B cell (primary cell): ENCODE measurements at regions not wholly inside any gene's neighbourhood (a gene's known extent, or its start where the extent isn't known, plus 50 kb on each side); places are given as distances from the start of the nearest gene placed in this dataset.

Source experiments
- ATAC-seq: fragments of 200-7000 bp; cut with Tn5 transposase; one replicate; pipeline ENCODE4 v1.10.0; 2021; ENCODE audit warnings: low read depth, mild to moderate bottlenecking, moderate number of reproducible peaks, moderate library complexity
- CTCF ChIA-PET: fragments of 350-600 bp; sonication (Branson Sonifier 250); formaldehyde crosslinking; loops from one replicate; lab custom pipeline; 2021; ENCODE audit warnings: antibody characterized with exemption, inconsistent platforms; lab: Charles Lee
- POLR2A ChIA-PET: fragments of 350-600 bp; sonication (Branson Sonifier 250); formaldehyde crosslinking; loops from one replicate; lab custom pipeline; 2021; ENCODE audit warnings: antibody characterized with exemption; lab: Charles Lee
- DNase-seq: peaks from one replicate; pipeline ENCODE4 v3.0.0; 2013
- H2AFZ ChIP-seq: 2 replicates; pipeline ENCODE4 v1.6.1; 2012; ENCODE audit warnings: mild to moderate bottlenecking, low read depth, low read length; ENCODE audit not compliant: insufficient read depth, poor library complexity, severe bottlenecking
- H3K27ac ChIP-seq, 2 donors: 1 replicate in 1 of 2; 2 replicates in 1 of 2; pipeline ENCODE4 v1.5.1; 2012 to 2013; ENCODE audit warnings: low read length in 2 of 2, mild to moderate bottlenecking in 2 of 2, moderate library complexity in 1 of 2
- H3K27me3 ChIP-seq, 4 experiments: fragments of 200-600 bp in 1 of 4; sonication (generic) in 1 of 4; replicated peaks in 1 of 4; 1 replicate in 2 of 4; 2 replicates in 2 of 4; pipeline versions ENCODE4 v1.6.1 to v1.7.0; 2013 to 2016; ENCODE audit warnings: low read length in 3 of 4, mild to moderate bottlenecking in 2 of 4, mixed read lengths in 1 of 4, moderate library complexity in 1 of 4; ENCODE audit not compliant: insufficient read depth in 4 of 4, control insufficient read depth in 3 of 4; ENCODE audit errors: control extremely low read depth in 1 of 4
- H3K36me3 ChIP-seq, 2 experiments: replicated peaks in 1 of 2; 1 replicate in 1 of 2; 2 replicates in 1 of 2; pipeline versions ENCODE4 v1.6.1 to v1.7.1; 2013; ENCODE audit warnings: low read length in 1 of 2; ENCODE audit not compliant: insufficient read depth in 2 of 2, control insufficient read depth in 1 of 2; ENCODE audit errors: control extremely low read depth in 1 of 2, extremely low read depth in 1 of 2
- H3K4me1 ChIP-seq, 2 donors: fragments of 200-600 bp in 1 of 2; sonication (generic) in 1 of 2; 1 replicate in 1 of 2; 2 replicates in 1 of 2; pipeline versions ENCODE4 v1.5.1 to v1.6.1; 2013 to 2017; ENCODE audit warnings: low read length in 2 of 2; ENCODE audit not compliant: control insufficient read depth in 2 of 2, insufficient read depth in 2 of 2
- H3K4me2 ChIP-seq: replicated peaks from 2 replicates; pipeline ENCODE3; 2012; ENCODE audit warnings: mild to moderate bottlenecking, low read depth, low read length; ENCODE audit not compliant: poor library complexity, severe bottlenecking
- H3K4me3 ChIP-seq, 5 experiments: fragments of 200-600 bp in 1 of 5; sonication (generic) in 1 of 5; 1 replicate in 3 of 5; 2 replicates in 2 of 5; pipeline versions ENCODE4 v1.5.1 to v1.7.0; 2011 to 2016; ENCODE audit warnings: low read length in 4 of 5, mild to moderate bottlenecking in 4 of 5, low read depth in 2 of 5, control low read depth in 1 of 5, moderate library complexity in 1 of 5; ENCODE audit not compliant: insufficient read depth in 1 of 5; ENCODE audit errors: control extremely low read depth in 1 of 5, extremely low read depth in 1 of 5
- H3K79me2 ChIP-seq: fragments of 200-600 bp; sonication (generic); one replicate; pipeline ENCODE4 v1.6.0; 2016; ENCODE audit warnings: low read length; ENCODE audit not compliant: control insufficient read depth, insufficient read depth
- H3K9ac ChIP-seq: fragments of 200-600 bp; sonication (generic); 2 replicates; pipeline ENCODE4 v1.6.1; 2017; ENCODE audit warnings: mild to moderate bottlenecking, low read length, moderate library complexity
- H3K9me3 ChIP-seq, 3 donors: one replicate each; pipeline versions ENCODE4 v1.6.1 to v1.7.1; 2013; ENCODE audit warnings: low read length in 2 of 3; ENCODE audit not compliant: control insufficient read depth in 2 of 3, insufficient read depth in 1 of 3; ENCODE audit errors: control extremely low read depth in 1 of 3
- H4K20me1 ChIP-seq: 2 replicates; pipeline ENCODE4 v1.6.0; 2012; ENCODE audit warnings: mild to moderate bottlenecking, low read length; ENCODE audit not compliant: insufficient read depth, control insufficient read depth, poor library complexity, severe bottlenecking
- H3K27ac Mint-ChIP-seq: one replicate; pipeline ENCODE4 v1.8.0; 2021; ENCODE audit warnings: mixed read lengths
- H3K27me3 Mint-ChIP-seq: one replicate; pipeline ENCODE4 v1.8.0; 2021; ENCODE audit warnings: mixed read lengths
- H3K4me1 Mint-ChIP-seq: one replicate; pipeline ENCODE4 v1.8.0; 2021; ENCODE audit warnings: mixed read lengths
- H3K4me3 Mint-ChIP-seq: one replicate; pipeline ENCODE4 v1.8.0; 2021; ENCODE audit warnings: mixed read lengths
- H3K9me3 Mint-ChIP-seq: one replicate; pipeline ENCODE4 v1.8.0; 2022; ENCODE audit warnings: mixed read lengths; ENCODE audit not compliant: insufficient read depth
- EZH2 ChIP-seq: IDR thresholded peaks from 2 replicates; pipeline ENCODE4 v1.6.1; 2012; ENCODE audit warnings: borderline replicate concordance, low read depth, mild to moderate bottlenecking, moderate library complexity, low read length; ENCODE audit not compliant: insufficient read depth, poor library complexity, severe bottlenecking
- WGBS: methylation state at CpG from one replicate; pipeline ENCODE4 v1.1.5; 2013; ENCODE audit warnings: missing lambda C conversion rate; ENCODE audit not compliant: insufficient coverage; 5-methylcytosine and 5-hydroxymethylcytosine counted together
- intact Hi-C: fragments of 100-400 bp; cut with micrococcal nuclease; formaldehyde crosslinking; loops from one replicate; pipeline ENCODE4 v1.10.0; 2022
- TF ChIP-seq, protein P1 (sequence below): fragments of 200-600 bp; IDR thresholded peaks from one replicate; pipeline ENCODE4 v1.8.0; 2022; ENCODE audit warnings: antibody characterized with exemption, mild to moderate bottlenecking

DNA sequence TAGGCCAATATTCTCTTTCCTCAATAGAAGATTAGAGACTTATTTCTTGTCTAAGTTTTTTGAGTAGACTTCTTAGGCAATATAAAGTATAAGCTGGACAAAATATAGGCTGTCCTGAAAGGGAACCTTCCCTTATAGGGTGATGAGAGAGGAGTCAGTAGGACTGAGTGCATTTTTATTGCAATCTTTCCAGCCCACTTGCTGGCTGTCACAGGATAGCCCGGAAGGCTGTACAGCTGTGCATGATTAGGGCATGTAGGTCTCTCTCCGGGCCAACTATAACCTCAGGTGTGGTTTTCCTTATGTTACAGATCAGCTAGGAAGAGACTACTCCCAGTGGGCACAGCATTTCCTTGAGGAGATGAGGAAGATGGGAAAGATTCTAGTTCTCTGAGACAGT is 159.8 kb upstream of the MEF2C start:
- Mint-ChIP-seq H3K4me1 (peaks cover 25% of the 10 kb centered on the region), H3K27ac (no peak overlapping the region), H3K4me3 (no peak overlapping the region), H3K9me3 (no peaks in the 10 kb centered on the region), H3K27me3 (no peaks in the 10 kb centered on the region)
- DNase-seq (no peak), ATAC-seq (no peak)
- H4K20me1 ChIP-seq, result no peaks in the 10 kb centered on the region
- TF ChIP-seq, protein P1, sequence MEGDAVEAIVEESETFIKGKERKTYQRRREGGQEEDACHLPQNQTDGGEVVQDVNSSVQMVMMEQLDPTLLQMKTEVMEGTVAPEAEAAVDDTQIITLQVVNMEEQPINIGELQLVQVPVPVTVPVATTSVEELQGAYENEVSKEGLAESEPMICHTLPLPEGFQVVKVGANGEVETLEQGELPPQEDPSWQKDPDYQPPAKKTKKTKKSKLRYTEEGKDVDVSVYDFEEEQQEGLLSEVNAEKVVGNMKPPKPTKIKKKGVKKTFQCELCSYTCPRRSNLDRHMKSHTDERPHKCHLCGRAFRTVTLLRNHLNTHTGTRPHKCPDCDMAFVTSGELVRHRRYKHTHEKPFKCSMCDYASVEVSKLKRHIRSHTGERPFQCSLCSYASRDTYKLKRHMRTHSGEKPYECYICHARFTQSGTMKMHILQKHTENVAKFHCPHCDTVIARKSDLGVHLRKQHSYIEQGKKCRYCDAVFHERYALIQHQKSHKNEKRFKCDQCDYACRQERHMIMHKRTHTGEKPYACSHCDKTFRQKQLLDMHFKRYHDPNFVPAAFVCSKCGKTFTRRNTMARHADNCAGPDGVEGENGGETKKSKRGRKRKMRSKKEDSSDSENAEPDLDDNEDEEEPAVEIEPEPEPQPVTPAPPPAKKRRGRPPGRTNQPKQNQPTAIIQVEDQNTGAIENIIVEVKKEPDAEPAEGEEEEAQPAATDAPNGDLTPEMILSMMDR, result no peak
- TF ChIP-seq EZH2, result no peak
- H3K9ac ChIP-seq, result no peak overlapping the region
- intact Hi-C loops, result no loop called here
- H3K4me1 ChIP-seq, result peaks cover 12 to 16% of the 10 kb centered on the region in 2 donors
- no peaks in the 10 kb centered on the region for H3K9me3 ChIP-seq
- no peaks in the 10 kb centered on the region for H3K79me2 ChIP-seq
- no peaks in the 10 kb centered on the region for H3K27me3 ChIP-seq
- no peaks in the 10 kb centered on the region for H3K36me3 ChIP-seq
- no peak overlapping the region for H2AFZ ChIP-seq
- no peak overlapping the region for H3K4me2 ChIP-seq
- ChIA-PET POLR2A (no interaction called here), CTCF (interaction anchor here (0.9 to 1.2 kb wide), 3 partner anchors 15 to 315 kb away, joined by 3 to 4 read pairs (median 3); no protein-coding TSS in a partner anchor)
- no peak overlapping the region for H3K27ac ChIP-seq
- H3K4me3 ChIP-seq, result no peak overlapping the region
- 100% methylated on average over 2 of the region's 2 CpGs for WGBS

- Histone ChIP-seq H3K9me3 (no peaks in the 10 kb centered on the region), H3K4me3 (no peak overlapping the region), H3K4me1 (peaks cover 12 to 16% of the 10 kb centered on the region in 2 donors), H4K20me1 (no peaks in the 10 kb centered on the region), H2AFZ (no peak overlapping the region), H3K9ac (no peak overlapping the region), H3K4me2 (no peak overlapping the region), H3K79me2 (no peaks in the 10 kb centered on the region), H3K27ac (no peak overlapping the region), H3K27me3 (no peaks in the 10 kb centered on the region), H3K36me3 (no peaks in the 10 kb centered on the region)
- no CpG with 5 or more reads among the region's 3 CpGs for WGBS
- ATAC-seq (no peak), DNase-seq (no peak)
- ChIA-PET CTCF (interaction anchor here (0.9 kb wide), 1 partner anchor 24 kb away, joined by 4 read pairs; no protein-coding TSS in a partner anchor), POLR2A (interaction anchor here (0.6 kb wide), 1 partner anchor 230 kb away, joined by 3 read pairs; no protein-coding TSS in a partner anchor)
- Mint-ChIP-seq H3K4me1 (peaks cover 25% of the 10 kb centered on the region), H3K9me3 (no peaks in the 10 kb centered on the region), H3K27ac (no peak overlapping the region), H3K27me3 (no peaks in the 10 kb centered on the region), H3K4me3 (no peak overlapping the region)
- intact Hi-C loops, result no loop called here
- TF ChIP-seq, protein P1, result no peak
- TF ChIP-seq EZH2, result no peak
Observed at GRCh38 chr5:89041976-89042375, 159.0 kb upstream of the MEF2C start.
